ENCODE measurements at regions not wholly inside any gene's neighbourhood (a gene's known extent, or its start where the extent isn't known, plus 50 kb on each side); places are given as distances from the start of the nearest gene placed in this dataset.

DNA sequence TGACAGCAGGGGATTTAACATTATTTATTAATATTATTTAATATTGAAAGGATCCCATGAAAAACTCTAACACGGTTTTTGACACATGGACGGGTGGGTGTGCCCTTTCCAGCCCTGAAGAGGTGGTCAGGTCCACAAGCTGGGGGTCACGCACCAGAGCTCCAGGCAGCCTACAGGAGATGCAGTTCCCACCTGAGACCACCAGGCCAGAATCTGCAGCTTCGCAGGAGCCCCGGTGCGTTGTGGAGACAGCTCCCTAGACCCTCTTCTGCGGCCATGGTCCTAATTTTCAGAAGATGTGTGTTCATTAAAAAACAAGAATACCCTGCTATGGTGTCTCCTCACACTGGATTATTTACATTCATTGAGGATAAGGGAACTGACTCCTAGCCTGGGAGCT lies 331.1 kb downstream of the C16orf95 start:
- DNase-seq: no peak

DNA sequence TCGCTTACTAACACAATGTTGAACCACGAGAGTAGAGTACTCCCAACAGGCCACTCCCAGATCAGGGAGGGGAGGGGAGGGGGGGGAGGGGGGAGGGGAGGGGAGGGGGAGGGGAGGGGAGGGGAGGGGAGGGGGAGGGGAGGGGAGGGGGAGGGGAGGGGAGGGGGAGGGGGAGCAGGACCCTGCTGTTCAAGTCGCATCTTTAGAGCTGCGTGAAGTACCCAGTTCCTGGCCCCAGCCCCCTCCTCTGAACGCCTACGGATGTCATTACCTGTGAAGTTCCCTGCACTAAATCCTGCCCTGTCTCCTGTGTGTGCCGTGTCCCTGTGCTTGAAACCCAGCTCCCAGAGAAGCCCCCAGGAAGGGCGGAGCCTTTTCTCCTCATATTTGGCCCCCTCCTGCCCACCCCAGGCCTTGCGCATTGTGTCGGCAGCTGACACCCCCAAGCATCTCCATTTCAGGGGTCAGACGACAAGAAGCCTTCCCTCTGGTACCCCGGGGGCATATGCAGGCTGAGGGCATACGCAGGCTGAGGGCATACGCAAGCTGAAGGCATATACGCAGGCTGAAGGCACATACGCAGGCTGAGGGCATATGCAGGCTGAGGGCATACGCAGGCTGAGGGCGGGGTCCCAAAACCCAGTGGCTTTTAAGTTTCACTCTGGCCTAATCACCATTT lies 330.2 kb downstream of the C16orf95 start:
- DNase-seq: no peak

DNA sequence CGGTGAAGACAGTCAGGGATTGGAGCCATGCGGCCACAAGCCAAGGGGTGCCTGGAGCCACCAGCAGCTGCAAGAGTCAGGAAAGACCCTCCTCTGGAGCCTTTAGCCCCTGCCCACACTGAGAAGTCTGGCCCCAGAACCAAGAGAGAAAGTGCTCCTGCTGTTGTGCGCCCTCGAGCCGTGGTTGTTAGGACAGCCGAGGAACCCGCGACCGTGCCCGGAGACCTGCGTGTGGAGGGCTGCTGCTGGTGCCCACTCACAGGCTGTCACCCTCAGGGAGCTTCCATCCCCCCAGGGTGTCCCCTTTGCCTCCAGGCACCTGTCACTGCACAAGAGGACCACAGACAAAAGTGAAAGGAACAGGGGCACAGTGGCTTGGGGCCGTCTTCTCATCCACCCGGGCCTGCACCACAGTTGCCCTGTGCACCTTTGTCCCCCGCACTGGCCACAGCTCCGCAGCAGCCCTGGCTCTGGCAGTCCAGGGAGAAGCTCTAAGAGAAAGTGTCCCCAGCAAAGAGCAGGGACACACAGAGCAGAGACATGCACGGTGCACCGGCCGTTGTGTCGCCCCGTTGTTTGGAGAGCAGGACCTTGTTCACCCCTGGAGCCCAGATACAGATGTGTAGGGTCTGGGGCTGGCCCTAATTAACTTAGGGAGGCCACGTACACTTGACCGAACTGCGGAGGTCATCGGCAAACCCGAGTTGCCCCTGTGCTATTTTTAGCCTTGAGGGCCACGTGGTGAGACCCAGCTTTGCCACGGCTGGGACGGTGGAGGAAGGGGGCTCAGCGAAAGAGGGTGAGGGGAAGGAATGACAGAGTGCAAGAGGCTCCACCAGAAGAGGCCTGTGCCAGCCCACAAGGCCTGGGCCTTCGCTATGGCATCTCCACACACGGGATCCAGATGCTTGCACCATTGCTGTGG lies 329.2 kb downstream of the C16orf95 start:
- DNase-seq: no peak

DNA sequence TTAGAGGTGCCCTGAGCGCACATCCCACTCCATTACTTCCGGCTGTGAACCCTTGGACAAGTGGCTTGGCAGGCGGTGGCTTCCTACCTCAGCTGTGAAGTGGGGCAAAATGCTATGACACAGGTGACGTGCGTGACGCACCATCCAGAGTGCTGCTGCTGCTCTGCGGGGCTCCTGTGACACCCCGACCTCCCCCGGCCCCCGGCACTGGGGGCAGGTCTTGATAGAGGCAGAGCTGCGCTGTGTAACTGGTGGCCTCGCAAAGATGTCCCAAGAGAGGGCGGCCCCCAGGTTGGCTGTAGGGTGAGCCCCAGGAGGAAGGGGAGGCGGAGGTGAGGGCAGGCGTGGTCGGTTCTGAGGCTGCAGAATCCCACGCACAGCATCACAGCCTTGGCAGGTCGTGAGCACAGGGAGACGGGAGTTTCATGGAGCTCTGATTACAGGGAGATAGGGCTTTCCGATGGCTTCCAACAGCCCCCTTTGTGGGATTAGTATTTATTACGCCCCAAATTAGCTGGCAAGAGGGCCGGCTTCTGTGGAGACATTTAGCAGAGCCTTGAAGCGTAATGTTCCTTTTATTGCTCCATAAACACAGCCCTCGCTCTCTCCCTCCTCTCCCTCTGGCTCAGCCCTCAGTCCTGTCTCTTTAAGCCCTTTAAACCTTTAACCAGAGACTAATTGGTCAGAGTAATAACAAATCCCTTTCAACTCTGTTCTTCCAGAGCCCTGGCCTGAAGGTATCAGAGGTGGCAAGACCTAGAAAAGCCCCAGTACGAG lies 328.1 kb downstream of the C16orf95 start:
- DNase-seq: no peak

DNA sequence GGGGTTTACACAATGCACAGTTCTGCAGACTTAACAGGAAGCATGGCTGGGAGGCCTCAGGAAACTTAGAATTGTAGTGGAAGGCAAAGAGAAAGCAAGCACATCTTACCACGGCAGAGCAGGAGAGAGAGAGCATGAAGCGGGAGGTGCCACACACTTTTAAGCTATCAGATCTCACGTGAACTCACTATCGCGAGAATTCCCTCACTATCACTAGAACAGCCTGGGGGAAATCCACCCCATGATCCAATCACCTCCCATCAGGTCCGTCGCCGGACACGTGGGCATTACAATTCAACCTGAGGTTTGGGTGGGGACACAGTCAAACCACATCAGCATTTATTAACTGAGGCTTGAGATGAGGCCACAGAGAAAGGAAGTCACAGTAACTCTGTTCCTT lies 326.7 kb downstream of the C16orf95 start:
- no peak for DNase-seq

DNA sequence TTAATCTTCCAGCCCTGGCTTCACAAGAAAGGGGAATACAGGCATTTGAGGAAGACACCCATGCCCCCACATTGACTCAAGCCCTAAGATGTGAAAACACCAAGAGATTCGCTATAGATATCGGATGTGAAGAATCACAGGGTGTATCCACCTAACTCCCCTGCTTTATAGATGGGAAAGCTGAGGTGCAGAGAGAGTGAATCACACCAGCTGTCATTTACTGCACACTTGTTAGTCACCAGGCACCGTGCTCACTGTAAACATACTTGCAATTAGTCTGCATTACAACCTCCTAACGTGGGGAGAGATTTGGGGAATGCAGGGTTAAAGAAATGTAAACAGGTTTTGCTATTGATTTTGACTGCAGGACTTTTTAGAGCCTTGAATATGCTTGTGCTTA lies 325.5 kb downstream of the C16orf95 start:
- no peak for DNase-seq

DNA sequence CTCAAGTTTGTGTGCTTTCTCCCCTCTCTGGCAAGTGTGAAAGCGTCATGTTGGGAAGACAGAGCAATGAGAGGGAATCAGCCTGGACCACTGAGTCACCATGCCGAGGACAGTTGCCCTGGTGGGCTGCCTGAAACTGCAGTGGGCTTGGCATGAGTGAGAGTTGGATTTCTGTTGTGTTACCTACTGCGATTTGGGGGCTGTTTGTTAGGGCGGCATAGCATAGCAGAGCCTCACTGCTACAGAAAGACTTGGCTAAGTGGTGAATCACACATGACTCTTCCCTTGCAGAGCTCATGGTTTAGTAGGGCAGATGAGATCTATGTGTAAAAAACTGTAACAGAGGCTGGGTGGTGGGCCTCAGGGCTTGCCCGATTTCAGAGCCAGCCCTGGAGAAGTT lies 324.6 kb downstream of the C16orf95 start:
- no peak for DNase-seq

DNA sequence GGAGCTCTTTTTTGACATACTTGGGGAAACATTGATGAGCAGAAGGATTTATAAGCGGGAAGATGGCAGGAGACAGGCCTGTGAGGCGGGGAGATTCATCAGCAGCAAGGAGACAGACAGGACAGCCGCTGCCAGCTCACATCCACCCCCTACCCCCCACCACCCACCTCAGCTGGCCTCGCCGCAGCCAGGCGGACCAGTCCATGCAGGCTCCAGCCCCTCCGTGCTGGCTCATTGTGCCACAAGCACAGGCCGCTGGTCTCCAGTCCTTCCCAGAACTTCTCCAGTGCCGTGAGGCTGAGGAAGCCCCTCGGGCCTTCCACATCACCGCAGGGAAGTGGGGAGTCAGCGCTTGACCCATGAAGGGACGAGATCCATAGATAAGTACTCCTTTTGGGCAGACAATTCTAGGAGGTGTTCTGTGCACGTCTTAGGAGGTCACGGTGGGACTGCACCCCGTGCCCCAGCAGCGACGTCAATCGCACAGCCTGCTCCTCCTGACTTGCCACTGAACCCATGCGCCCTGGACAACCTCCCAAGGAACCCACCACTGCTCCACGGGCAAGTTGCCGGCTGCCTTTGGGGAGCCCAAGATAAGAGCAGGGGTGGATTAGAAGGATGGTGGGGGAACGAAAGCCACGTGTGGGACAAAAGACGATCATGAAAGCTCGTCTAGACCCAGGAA lies 323.6 kb downstream of the C16orf95 start:
- DNase-seq: no peak

DNA sequence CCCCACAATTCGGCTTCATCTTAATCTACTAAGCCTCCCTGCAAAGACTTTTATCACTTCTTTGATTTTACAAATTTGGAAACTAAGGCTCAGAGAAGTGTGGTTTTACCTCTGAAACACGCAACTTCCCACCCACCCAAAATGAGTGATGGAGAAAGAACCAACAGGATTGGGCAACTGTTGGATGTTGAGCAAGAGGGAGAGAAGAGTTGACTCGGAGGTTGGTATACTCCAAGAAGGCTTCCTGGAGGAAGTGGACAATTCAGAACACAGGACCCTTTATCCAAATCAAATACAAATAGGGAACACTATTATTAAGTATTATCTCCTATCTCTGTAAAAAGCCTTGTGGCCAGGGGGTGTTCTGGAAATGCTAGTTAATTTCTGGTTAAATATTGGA lies 323.0 kb downstream of the C16orf95 start:
- DNase-seq: no peak

DNA sequence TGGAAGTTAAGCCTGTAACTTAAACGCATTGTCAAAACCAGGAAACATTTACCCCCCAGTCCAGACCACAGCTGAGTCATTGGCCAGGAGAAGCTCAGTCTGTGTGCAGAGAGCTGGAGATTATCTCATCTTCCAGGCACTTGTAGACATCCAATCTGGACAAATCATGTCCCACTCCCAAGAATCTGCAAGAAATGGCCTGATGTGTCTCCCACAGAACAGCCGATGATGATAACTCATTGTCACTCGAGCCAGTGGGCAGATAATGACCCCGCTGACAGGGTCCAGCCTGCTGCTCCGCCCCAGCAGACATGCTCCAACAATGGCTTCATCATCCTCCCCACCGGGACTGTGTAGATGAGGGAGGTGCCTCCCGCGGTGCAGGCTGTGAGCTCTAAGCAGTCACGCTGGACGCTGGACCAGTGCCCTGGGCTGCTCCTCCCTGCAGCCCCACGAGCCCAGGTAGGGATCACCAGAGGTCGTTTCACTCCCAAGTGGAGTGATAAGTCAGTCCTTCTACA lies 322.5 kb downstream of the C16orf95 start:
- DNase-seq: no peak

DNA sequence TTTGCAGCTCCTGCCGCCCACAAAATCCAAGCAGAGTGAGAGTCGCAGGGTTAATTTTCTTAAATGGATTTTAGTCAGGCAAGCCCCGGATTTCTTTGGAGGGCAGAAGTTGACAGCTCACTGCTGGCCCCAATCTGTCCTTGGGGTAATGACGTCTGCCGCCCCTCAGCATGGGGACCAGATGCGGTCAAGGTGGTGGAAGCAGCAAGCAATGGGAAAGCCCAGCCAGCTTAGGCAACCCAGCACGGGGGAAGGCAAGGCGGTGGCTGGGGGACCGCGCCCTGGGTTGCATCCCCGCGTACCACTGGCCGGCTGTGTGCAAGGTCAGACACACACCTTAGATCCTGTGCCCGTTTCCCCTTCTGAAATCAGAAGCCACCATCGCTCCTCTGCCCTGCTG lies 321.7 kb downstream of the C16orf95 start:
- DNase-seq: no peak

DNA sequence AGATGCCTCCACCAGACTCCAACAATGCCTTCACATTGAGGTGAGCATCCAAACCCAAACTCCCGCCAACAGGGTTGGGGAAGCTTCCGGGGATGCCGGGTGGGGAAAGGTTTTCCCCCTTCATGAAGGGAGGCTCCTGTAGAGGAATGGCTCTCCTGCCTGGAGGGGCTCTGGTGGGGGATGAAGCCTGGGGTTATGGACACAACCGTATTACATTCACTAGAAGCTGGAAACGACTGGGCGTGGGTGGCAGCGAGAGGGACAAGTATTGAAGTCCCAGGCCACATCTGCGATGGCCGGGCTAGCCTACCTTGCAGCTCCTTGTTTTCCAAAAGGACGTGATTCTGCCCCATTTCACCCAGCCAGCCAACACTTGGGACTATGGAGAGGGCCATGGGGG lies 321.1 kb downstream of the C16orf95 start:
- no peak for DNase-seq

DNA sequence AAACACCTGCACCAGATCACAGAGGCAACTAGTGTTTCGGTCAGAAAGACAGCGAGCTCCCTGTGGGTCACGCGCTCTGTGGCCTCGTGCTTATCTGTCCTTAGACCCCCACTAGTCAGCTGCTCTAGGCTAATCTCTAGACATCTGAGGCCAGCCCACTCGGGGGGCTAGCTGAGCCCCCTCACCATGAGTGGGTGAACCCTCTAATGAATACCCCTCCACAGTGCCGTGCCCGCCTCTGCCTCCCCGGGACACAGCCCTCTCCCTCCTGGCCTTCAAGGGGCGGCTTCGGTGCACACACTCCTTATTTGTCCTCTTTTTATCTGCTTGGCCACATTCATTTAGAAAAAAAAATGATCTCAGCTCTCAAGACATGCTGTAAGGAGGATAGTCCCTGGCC lies 320.1 kb downstream of the C16orf95 start:
- no peak for DNase-seq

DNA sequence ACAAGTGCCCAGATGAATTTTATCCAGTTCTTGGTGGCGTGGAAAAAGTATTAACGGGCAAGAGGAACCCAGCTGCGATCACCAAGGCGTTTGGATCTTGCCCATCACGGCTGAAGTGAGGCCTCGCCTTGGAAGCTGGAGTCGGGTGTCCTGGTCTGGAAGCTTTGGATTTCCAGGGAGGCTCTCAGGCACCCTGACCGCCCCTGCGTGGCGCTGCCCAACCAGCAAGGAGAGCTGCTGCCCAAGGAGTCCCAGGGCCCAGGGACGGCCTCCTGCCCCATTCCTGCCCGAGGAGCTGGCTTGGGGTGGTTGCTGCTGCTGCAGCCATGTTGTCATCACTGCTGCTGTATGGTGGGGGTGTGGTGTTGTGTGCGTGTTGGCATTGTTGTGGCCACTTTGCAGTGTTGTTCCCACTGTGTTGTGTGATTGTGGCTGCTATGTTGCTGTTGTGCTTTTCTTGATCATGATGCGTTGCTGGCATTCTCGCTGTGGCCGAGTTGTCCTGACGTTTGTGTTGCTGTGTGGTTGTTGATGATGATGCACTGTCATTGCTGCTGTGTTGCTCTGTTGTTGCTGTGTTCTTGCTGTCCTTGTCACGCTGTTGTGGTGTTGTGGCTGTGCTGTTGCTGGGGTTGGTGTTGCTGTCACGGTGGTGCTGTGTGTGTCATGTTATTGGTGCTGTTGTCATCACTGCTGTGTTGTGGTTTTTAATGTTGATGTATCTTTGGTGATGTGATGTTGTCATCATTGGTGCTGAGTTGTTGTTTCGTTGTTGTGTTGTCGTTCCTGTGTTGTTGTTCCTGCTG lies 318.8 kb downstream of the C16orf95 start:
- no peak for DNase-seq

DNA sequence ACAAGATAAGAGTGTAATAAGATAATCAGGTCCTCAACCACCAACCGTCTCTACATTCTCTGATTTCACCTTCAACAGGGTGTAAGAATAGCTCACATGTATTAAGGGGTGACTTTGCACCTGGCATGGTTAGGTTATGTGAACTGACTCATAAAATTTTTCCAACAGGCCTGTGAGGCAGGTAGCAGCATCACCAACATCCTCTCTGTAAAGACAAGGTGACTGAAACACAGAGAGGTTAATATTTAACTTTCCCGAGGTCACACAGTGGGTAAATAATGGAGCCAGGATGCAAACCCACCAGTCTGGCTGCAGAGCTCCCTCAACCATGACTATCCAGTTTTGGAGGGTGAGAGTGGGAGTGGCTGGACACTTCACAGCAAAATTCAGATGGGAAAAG lies 317.2 kb downstream of the C16orf95 start:
- no peak for DNase-seq

DNA sequence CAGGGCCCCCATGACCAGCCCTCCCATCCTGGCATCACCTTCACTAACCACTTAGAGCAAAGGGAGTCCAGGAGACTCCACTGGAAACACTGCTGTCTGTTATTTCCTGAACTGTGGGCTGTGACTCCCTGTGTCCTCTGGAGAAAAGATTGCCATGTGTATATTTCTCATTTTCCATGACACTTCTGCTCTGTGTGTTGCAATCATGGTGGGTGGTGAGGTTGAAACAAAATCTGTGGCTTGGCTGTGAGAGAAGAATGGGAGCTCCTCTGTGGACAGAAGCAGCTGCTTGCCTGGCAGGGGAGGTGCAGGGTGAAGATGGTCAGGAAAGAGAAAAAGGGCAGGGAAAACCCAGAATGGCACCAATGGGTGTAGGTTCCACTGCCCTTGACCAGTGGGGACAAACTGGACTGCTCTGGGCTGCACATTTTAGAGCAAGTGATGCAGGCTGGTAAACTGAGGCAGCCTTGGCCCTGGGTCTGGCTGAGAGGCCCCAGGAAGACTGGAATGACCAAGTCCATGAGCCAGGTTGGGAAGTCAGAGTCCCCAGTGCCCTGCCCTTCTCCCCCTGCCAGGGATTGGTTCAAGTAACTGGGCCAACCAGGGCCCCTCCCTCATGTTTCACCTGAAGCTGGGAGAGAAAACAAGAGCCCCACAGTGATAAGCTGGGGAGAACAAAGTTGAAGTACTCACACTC lies 314.3 kb downstream of the C16orf95 start:
- DNase-seq: no peak

DNA sequence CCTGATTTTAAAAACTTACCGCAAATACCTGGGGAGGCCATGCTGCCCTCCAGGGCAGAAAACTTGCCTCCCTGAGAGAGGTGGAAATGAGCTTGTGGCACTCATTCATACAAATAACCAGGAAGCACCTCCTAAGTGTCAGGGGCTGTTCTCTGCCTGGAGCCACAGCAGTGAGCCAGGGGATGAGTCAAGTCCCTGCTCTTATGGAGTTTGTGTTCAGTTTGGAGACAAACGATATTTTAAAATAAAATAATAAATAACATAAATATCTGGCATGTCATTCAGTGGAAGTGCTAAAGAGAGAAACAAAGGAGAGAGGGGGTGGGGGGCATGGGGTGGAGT lies 313.8 kb downstream of the C16orf95 start:
- no peak for DNase-seq

DNA sequence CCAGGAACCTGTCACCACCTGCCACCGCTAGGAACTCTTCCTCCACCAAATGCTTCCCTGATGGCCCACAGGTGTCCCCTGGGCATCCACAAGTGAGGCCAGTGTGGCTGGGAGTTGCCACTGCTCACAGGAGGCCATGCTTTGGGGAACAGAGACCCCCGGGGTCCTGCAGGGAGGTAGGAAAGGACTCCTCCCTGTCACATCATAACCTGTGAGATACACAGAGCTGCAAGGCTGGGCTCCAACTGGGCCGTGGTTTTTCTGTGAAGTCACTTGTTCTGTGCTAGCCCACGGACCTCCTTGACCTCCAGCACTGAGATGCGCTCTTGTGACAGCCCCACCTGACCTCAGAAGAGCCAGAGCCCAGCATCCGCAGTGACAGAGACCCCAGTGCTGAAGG lies 311.2 kb downstream of the C16orf95 start:
- DNase-seq: no peak

DNA sequence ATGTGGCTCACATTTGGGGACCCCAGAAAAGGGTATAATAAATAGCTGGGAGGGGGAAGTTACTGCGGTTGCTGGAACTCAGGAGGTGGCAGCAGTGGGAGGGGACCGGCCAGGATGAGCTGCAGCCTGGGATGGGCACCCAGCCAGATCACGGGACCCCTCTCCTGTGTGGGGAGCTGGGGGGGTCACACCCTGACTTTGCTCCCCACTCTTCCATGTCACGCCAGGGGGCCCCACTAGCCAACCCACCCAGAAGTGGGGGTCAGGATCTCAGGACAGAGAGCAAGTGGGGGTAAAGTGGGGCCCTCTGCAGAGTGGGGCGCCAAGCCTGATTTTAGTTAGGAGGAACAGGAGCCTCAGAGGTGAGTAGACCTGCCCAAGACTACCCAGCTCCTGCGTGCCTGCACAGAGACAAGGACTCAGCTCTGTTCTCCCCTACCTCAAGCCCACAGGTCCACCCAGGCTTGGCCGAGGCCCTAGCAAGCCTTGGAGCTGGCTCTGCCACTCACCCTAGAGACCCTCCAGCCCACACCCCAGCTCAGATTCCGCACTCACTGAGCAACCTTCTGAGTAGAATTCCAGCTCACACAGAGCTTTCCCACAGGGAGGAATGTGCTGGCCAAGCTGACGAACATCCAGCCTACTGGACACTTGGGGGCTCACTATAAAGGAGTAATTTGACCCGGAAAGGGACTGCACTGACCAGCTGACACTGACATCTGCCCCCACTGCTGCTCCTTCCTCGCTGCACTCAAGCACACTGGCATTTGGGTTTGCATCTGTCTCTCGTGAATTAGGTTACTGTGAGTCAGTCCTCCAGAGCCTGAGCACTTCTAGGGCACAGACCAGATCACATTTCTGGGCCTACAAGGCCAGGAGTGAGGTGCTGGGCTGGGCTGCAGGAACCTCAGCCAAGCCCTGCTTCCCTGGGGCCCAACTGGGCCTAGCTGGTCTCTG lies 310.1 kb downstream of the C16orf95 start:
- no peak for DNase-seq

DNA sequence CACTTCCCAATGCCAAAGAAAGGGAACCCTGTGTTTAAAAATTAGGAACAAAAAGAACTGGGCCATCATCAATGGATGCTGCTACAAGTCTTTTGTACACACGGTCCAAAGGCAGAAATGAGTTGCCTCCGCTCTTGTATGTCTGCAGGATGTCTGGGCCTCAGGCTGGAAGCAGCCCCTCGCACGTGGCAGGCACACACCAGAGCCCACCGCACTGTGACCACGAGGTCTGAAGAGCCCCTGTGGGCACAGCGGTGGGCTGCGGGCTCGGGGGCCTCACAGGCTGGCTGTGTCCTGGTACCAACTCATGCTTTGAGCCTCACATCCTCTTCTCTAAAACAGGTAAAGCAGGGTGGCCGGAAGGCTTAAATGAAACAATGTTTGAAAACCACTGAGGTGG lies 309.3 kb downstream of the C16orf95 start:
- no peak for DNase-seq

Data from CD4-positive, alpha-beta T cell treated with Interferon alpha-2 for 1 hour (primary cell).